ENCODE measurements at regions not wholly inside any gene's neighbourhood (a gene's known extent, or its start where the extent isn't known, plus 50 kb on each side); places are given as distances from the start of the nearest gene placed in this dataset.
"Not testable (repeated sequence)": the region's sequence is repeated elsewhere in the genome, so short reads cannot be mapped to it uniquely, and the experiment has no call there.

- Histone ChIP-seq H3K4me1 (no peaks in the 10 kb centered on the region), H3K27ac (peak overlapping the region in 1 of 8 donors; percentile 28), H3K36me3 (no peaks in the 10 kb centered on the region), H3K4me3 (no peak overlapping the region), H3K9me3 (no peaks in the 10 kb centered on the region), H3K27me3 (replicated peaks in 1 of 7) (peaks cover 0 to 7% (median 0%) of the 10 kb centered on the region in 7 donors)
- intact Hi-C loops (cut with DNase I; ENCODE audit: low total_unique reads) = no loop called here
- no peak for DNase-seq
- no peak for TF ChIP-seq POLR2A (IDR thresholded peaks at IDR 0.05)
- no peak for TF ChIP-seq CTCF (IDR thresholded peaks at IDR 0.05 in 8 of 11, conservative IDR thresholded peaks at IDR 0.05 in 3 of 11)
- no peak for TF ChIP-seq POLR2AphosphoS5 (IDR thresholded peaks at IDR 0.05)
- WGBS, 5 donors = 66 to 84% (median 75%) methylated on average over 4 of the region's 4 CpGs
These were observed 136.3 kb downstream of the INHBA start for GRCh38 chr7:41566581-41566980.

- TF ChIP-seq POLR2AphosphoS5 (IDR thresholded peaks at IDR 0.05) (no peak), POLR2A (IDR thresholded peaks at IDR 0.05) (no peak), CTCF (IDR thresholded peaks at IDR 0.05 in 8 of 11, conservative IDR thresholded peaks at IDR 0.05 in 3 of 11) (no peak)
- intact Hi-C loops (cut with DNase I; ENCODE audit: low total_unique reads) = no loop called here
- DNase-seq = no peak
- Histone ChIP-seq H3K27me3 (replicated peaks in 1 of 7) (peaks cover 0 to 7% (median 0%) of the 10 kb centered on the region in 7 donors), H3K4me3 (no peak overlapping the region), H3K4me1 (no peaks in the 10 kb centered on the region), H3K36me3 (no peaks in the 10 kb centered on the region), H3K9me3 (no peaks in the 10 kb centered on the region), H3K27ac (no peak overlapping the region)
- WGBS, 5 donors = 79 to 89% (median 81%) methylated on average over 4 of the region's 4 CpGs
These were observed 137.2 kb downstream of the INHBA start for GRCh38 chr7:41565655-41566054.

- intact Hi-C loops (cut with DNase I; ENCODE audit: low total_unique reads) = no loop called here
- no peak overlapping the region for H3K27ac ChIP-seq
- WGBS, 5 donors = 88 to 96% (median 93%) methylated on average over 3 of the region's 3 CpGs
- no peaks in the 10 kb centered on the region for H3K4me1 ChIP-seq
- peaks cover 0 to 6% (median 0%) of the 10 kb centered on the region in 7 donors for H3K27me3 ChIP-seq (replicated peaks in 1 of 7)
- H3K9me3 ChIP-seq = no peaks in the 10 kb centered on the region
- TF ChIP-seq CTCF (IDR thresholded peaks at IDR 0.05 in 8 of 11, conservative IDR thresholded peaks at IDR 0.05 in 3 of 11) (no peak), POLR2AphosphoS5 (IDR thresholded peaks at IDR 0.05) (no peak), POLR2A (IDR thresholded peaks at IDR 0.05) (no peak)
- no peak overlapping the region for H3K4me3 ChIP-seq
- no peak for DNase-seq
- H3K36me3 ChIP-seq = no peaks in the 10 kb centered on the region
These were observed 143.5 kb downstream of the INHBA start for GRCh38 chr7:41559426-41559825.

GRCh38 chr7:41554481-41554880 is 148.4 kb downstream of the INHBA start:
- Histone ChIP-seq H3K27ac (no peak overlapping the region), H3K36me3 (no peaks in the 10 kb centered on the region), H3K9me3 (peaks cover 0 to 16% (median 3%) of the 10 kb centered on the region in 8 donors), H3K27me3 (replicated peaks in 1 of 7) (no peaks in the 10 kb centered on the region), H3K4me1 (no peaks in the 10 kb centered on the region), H3K4me3 (no peak overlapping the region)
- intact Hi-C loops (cut with DNase I; ENCODE audit: low total_unique reads) = no loop called here
- TF ChIP-seq POLR2A (IDR thresholded peaks at IDR 0.05) (no peak), POLR2AphosphoS5 (IDR thresholded peaks at IDR 0.05) (no peak), CTCF (IDR thresholded peaks at IDR 0.05 in 8 of 11, conservative IDR thresholded peaks at IDR 0.05 in 3 of 11) (no peak)
- no peak for DNase-seq

GRCh38 chr7:41550046-41550445 is 152.8 kb downstream of the INHBA start:
- H3K4me1 ChIP-seq; DNase-seq; intact Hi-C loops (cut with DNase I; ENCODE audit: low total_unique reads); H3K27ac ChIP-seq; H3K4me3 ChIP-seq; H3K36me3 ChIP-seq; H3K27me3 ChIP-seq (replicated peaks in 1 of 7): not testable (repeated sequence)
- H3K9me3 ChIP-seq = peaks cover 0 to 16% (median 3%) of the 10 kb centered on the region in 8 donors
